Muscle of leg (tissue), 3 donors: ENCODE measurements at regions not wholly inside any gene's neighbourhood (a gene's known extent, or its start where the extent isn't known, plus 50 kb on each side); places are given as distances from the start of the nearest gene placed in this dataset.

ENCODE experiments used
- DNase-seq: peaks from one replicate; pipeline ENCODE4 v3.0.0; 2013
- H3K27ac ChIP-seq: one replicate; pipeline ENCODE4 v1.5.1; 2013; ENCODE audit warnings: mild to moderate bottlenecking, low read length, control low read depth
- H3K27me3 ChIP-seq: one replicate; pipeline ENCODE4 v1.6.1; 2013; ENCODE audit warnings: low read length; ENCODE audit not compliant: control insufficient read depth, insufficient read depth
- H3K36me3 ChIP-seq: one replicate; pipeline ENCODE4 v1.6.1; 2013; ENCODE audit warnings: low read length; ENCODE audit not compliant: control insufficient read depth, insufficient read depth
- H3K4me1 ChIP-seq: one replicate; pipeline ENCODE4 v1.6.1; 2013; ENCODE audit warnings: low read length; ENCODE audit not compliant: control insufficient read depth, insufficient read depth
- H3K4me3 ChIP-seq: one replicate; pipeline ENCODE4 v1.5.1; 2013; ENCODE audit warnings: low read length, control low read depth
- H3K9me3 ChIP-seq: replicated peaks from 2 replicates; pipeline ENCODE4 v1.6.1; 2013; ENCODE audit warnings: low read depth, low read length; ENCODE audit not compliant: control insufficient read depth
- WGBS: methylation state at CpG from one replicate; pipeline ENCODE4 v1.1.5; 2013; ENCODE audit warnings: missing lambda C conversion rate; ENCODE audit not compliant: insufficient coverage; 5-methylcytosine and 5-hydroxymethylcytosine counted together

DNA sequence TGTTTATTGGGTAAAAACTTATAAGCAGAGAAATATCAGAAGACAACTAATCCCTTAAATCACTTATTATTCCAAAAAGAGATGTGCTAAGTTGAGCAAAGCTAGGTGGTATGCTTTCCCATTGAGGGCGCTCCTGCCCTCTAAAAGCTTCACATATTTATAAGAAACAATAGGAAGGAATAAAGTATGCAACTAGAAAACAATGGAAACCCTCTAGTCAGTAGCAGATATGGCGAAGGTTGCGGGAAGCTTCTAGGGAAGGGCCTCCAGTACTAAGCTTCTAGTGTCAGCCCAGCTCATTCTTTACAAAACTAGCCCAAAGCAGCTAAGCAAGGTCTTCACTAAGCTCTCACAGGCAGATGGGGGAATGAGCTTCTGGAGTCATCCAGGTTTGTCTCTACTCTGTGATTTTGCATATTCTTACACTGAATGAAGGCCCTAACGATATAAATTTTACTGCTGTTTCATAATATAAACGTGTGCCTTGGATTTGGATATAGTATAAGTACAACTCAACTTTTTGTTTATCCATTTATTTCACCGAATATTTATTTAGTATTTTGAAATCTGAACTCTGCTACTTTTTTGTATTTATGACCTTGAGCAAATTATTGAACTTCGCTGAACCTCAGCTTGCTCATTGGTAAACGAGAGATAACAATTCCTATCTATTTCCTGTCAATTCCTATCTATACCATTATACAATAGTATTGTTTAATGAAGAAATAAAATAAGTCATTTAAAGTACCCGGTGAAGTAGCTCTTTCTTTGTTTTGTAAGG lies 571.4 kb downstream of the ELAVL2 start:
- Histone ChIP-seq H3K27me3 (no peaks in the 10 kb centered on the region), H3K4me3 (no peak overlapping the region)

DNA sequence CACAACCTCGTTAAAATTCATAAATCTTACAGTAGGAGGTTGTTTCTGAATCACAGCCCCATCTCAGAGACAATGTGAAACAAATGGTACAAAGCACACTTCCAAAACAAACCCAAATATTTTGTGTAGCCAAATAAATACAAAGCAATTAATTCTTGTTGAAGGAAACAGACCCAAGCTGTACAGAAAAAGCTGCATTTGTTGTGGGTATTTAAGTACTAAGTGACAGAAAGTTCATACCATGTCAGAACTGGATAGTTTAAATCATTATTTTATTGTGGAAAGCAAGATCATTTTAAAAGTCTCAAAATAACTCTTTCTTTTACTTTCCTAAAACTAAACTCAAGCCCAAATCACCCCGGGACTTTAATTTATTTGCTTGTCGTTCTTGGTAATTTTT lies 570.7 kb downstream of the ELAVL2 start:
- no peak overlapping the region for H3K4me3 ChIP-seq
- no peaks in the 10 kb centered on the region for H3K4me1 ChIP-seq
- no peak overlapping the region for H3K27ac ChIP-seq
- H3K27me3 ChIP-seq, result no peaks in the 10 kb centered on the region
- WGBS, result no CpG with 5 or more reads among the region's 3 CpGs
- H3K9me3 ChIP-seq, result no peaks in the 10 kb centered on the region
- H3K36me3 ChIP-seq, result no peaks in the 10 kb centered on the region
- no peak for DNase-seq

More for the DNA sequence above, 571.4 kb downstream of the ELAVL2 start:
- Histone ChIP-seq H3K9me3 (no peaks in the 10 kb centered on the region), H3K27ac (no peak overlapping the region), H3K4me1 (no peaks in the 10 kb centered on the region), H3K36me3 (no peaks in the 10 kb centered on the region)
- 100% methylated on average over 1 of the region's 9 CpGs for WGBS
- DNase-seq, result no peak

DNA sequence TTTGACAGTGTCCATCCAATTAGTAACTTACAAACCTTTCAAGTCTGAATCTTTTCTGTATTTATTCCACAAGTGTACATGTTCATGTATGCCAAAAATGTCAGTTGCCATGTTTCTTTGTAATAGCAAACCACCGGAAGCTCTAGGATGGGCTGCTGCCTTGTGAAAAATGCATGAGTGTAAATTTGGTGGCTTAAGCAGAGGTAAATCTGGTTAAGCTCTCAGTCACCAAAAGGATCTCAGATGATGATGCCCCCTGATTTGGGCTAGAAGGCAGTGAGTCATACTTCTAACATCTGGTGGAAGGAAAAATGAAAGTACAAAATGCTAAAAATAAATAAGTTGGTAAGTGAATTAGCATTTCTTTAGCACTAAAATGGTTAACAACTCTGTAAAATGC lies 567.5 kb downstream of the ELAVL2 start:
- 78% methylated on average over 1 of the region's 1 CpG for WGBS
- H3K36me3 ChIP-seq, result no peaks in the 10 kb centered on the region
- no peak for DNase-seq
- H3K4me1 ChIP-seq, result no peaks in the 10 kb centered on the region
- no peak overlapping the region for H3K4me3 ChIP-seq
- H3K27me3 ChIP-seq, result no peaks in the 10 kb centered on the region
- H3K9me3 ChIP-seq, result no peaks in the 10 kb centered on the region
- H3K27ac ChIP-seq, result no peak overlapping the region

DNA sequence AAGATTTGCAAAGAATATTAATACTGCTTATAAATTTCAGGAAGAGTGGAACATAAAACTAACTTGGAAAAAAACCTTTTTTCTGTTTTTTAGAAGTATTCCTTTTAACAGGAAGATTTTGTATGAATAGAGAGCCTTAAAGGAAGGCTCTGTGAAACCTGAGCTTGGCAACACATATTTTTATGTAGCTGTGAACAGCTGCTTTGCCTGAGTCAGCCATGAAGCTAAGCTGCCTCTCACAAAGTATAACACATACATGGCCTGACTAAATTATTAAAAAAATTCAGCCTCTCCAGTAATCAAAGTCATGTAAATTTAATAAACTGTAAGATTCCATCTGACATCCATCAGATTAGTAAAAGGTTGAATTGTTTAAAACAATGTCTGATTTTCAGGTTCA lies 547.5 kb downstream of the ELAVL2 start:
- no peaks in the 10 kb centered on the region for H3K9me3 ChIP-seq
- peak; percentile 59 for DNase-seq
- H3K27ac ChIP-seq, result no peak overlapping the region

DNA sequence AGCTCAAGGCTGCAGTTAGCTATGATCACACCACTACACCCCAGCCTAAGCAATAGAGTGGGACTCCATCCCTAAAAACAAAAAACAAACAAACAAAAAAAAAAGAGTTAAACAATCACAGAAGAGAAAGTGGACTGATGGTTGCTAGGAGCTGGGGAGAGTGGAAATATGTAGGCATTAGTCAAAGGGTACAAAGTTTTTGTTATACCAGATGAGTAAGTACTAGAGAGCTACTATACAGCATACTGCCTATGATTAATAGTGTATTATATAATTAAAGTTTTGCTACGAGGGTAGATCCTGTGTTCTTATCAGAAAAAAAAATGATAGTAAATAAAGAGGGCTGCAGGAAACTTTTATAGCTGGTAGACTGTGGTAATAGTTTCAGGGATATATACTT lies 538.6 kb downstream of the ELAVL2 start:
- DNase-seq, result no peak
- WGBS, result no CpG with 5 or more reads among the region's 1 CpG
- H3K36me3 ChIP-seq, result no peaks in the 10 kb centered on the region
- H3K27ac ChIP-seq, result no peak overlapping the region
- no peaks in the 10 kb centered on the region for H3K27me3 ChIP-seq
- H3K9me3 ChIP-seq, result no peaks in the 10 kb centered on the region
- no peaks in the 10 kb centered on the region for H3K4me1 ChIP-seq
- H3K4me3 ChIP-seq, result no peak overlapping the region

More for the DNA sequence above, 547.5 kb downstream of the ELAVL2 start:
- Histone ChIP-seq H3K27me3 (no peaks in the 10 kb centered on the region), H3K4me3 (no peak overlapping the region), H3K4me1 (no peaks in the 10 kb centered on the region), H3K36me3 (no peaks in the 10 kb centered on the region)

DNA sequence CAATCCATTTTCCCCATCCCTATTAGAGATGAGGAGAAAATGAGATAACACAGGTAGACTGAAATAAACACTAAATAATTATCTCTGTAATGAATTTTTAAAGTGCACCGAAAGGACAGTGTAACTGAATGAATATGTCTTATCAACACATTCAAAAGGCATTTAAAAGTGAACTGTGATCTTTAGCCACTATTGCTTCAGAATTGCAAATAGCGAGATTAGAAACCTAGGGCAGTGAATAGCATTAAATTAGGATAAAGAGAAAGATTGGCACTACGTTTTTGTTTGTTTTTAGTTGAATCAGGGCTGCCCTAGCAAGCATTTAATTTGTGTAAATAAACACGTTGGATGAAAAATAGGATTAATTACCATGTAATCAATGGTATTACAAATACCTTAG lies 537.5 kb downstream of the ELAVL2 start:
- Histone ChIP-seq H3K4me3 (no peak overlapping the region), H3K27ac (no peak overlapping the region), H3K36me3 (no peaks in the 10 kb centered on the region), H3K4me1 (no peaks in the 10 kb centered on the region), H3K27me3 (no peaks in the 10 kb centered on the region), H3K9me3 (no peaks in the 10 kb centered on the region)
- DNase-seq, result no peak
- no CpG with 5 or more reads among the region's 4 CpGs for WGBS

DNA sequence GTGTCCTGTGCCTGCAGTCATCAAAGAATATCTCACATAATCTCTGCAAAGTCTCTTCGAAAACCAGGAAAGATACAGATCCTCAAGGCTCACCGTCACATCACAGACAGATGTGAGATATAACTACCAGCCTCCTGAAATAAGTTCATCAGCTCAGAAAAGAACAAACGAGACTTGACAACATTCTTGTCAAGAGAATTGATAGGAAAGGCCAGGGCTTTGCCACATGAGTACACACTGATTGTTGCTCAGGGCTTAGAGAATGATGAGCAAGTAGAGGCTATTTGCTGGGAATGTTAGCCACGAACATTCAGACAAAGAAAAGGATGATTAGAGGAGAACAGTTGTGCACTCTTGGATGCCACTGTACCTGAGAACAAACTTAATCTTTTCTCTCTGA lies 535.1 kb downstream of the ELAVL2 start:
- H3K27me3 ChIP-seq, result no peaks in the 10 kb centered on the region

DNA sequence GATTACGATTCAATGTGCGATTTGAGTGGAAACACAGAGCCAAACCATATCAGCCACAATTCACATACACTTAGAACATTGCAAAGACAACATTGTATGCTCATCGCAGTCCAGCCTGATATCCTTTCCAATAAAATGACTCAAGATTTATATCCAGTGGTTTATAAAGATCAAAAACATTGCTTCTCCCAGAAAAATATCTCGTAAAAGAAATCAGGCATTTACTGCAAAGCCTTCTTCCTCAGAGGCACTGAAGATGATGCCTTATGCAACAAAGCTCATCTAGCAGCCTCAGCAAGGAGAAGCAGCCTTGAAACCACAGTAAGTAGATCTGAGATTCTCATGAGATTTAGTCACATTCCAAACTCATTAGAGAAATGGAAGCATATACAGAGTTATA lies 523.8 kb downstream of the ELAVL2 start:
- H3K4me3 ChIP-seq, result no peak overlapping the region
- H3K27ac ChIP-seq, result no peak overlapping the region
- no peaks in the 10 kb centered on the region for H3K4me1 ChIP-seq
- H3K9me3 ChIP-seq, result no peaks in the 10 kb centered on the region
- H3K27me3 ChIP-seq, result no peaks in the 10 kb centered on the region
- 80% methylated on average over 1 of the region's 4 CpGs for WGBS
- no peaks in the 10 kb centered on the region for H3K36me3 ChIP-seq
- no peak for DNase-seq

More for the DNA sequence above, 535.1 kb downstream of the ELAVL2 start:
- no peak overlapping the region for H3K27ac ChIP-seq
- no peaks in the 10 kb centered on the region for H3K36me3 ChIP-seq
- H3K4me3 ChIP-seq, result no peak overlapping the region
- no peaks in the 10 kb centered on the region for H3K9me3 ChIP-seq
- 90% methylated on average over 2 of the region's 4 CpGs for WGBS
- no peaks in the 10 kb centered on the region for H3K4me1 ChIP-seq
- DNase-seq, result no peak

DNA sequence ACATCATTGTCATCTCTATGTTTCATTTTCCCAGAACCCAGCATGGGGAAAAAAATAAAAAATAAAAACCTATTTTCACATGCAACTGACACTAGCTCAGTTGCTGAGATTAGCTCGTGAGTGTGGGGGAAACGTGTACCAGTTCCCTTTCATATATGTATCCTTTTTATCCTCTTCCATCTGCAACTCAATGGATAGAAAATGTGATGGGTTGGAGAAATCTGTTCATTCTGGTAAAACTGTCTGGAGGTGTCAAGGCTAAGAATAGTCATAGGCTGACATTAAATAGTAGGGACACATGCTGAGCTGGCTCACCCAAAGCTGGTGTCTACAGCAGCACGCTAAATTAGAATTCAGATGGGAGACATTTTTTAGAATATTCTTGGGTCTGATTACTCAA lies 519.3 kb downstream of the ELAVL2 start:
- H3K27ac ChIP-seq, result no peak overlapping the region
- no peaks in the 10 kb centered on the region for H3K36me3 ChIP-seq
- H3K4me3 ChIP-seq, result no peak overlapping the region
- H3K9me3 ChIP-seq, result no peaks in the 10 kb centered on the region
- DNase-seq, result no peak
- H3K4me1 ChIP-seq, result no peaks in the 10 kb centered on the region
- 43% methylated on average over 1 of the region's 3 CpGs for WGBS
- no peaks in the 10 kb centered on the region for H3K27me3 ChIP-seq

DNA sequence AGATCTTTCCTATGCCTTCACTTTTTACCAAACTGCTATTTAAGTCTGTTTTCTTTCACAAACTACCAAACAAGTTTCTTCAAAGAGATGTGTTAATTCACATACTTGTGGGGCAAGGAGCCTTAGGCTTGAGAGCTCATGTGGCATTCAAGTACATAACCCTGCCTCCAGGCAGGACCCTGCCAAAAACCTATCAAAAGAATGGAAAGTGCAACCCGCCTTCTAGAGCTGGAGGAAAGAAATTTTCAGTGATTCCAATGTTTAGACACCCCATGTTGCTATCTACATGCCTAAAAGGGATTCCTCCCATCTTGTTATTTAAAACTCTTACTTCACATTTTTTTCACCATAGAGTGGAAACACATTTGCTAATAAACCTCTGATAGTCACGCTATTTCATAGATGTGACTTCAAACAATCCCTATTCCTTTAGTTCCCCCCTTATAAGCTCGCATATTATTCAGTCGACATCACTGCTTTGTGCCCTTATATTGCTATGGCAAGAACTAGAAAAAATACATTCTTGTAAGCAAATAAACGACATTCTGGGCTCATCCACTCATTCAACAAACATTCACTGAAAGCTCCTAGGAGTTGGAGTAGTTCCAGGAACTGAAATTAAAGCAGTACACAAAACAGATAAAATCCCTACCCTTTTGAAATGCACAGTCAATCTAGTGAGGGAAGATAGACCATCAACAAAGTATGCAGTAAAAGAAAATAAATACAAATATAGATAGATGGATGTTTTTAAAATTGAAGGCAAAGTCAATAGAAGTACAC lies 518.1 kb downstream of the ELAVL2 start:
- WGBS, result 90% methylated on average over 3 of the region's 5 CpGs
- DNase-seq, result no peak

More for the DNA sequence above, 518.1 kb downstream of the ELAVL2 start:
- no peak overlapping the region for H3K4me3 ChIP-seq
- H3K36me3 ChIP-seq, result no peaks in the 10 kb centered on the region
- H3K27me3 ChIP-seq, result no peaks in the 10 kb centered on the region
- no peaks in the 10 kb centered on the region for H3K4me1 ChIP-seq
- no peak overlapping the region for H3K27ac ChIP-seq
- H3K9me3 ChIP-seq, result no peaks in the 10 kb centered on the region
